ENCODE measurements at regions not wholly inside any gene's neighbourhood (a gene's known extent, or its start where the extent isn't known, plus 50 kb on each side); places are given as distances from the start of the nearest gene placed in this dataset.
A peak's percentile ranks its signal among the peaks of the same experiment; 100 is the strongest.

- Histone ChIP-seq H3K27ac (no peak overlapping the region), H3K4me1 (peaks cover 0 to 41% of the 10 kb centered on the region in 2 donors), H3K36me3 (no peaks in the 10 kb centered on the region), H3K4me3 (no peak overlapping the region), H3K9me3 (no peaks in the 10 kb centered on the region), H3K27me3 (no peaks in the 10 kb centered on the region)
- TF ChIP-seq CTCF (IDR thresholded peaks at IDR 0.05): no peak
- no peak for DNase-seq (ENCODE audit: low spot score)
Measured at GRCh38 chrX:39815631-39816030, 282.1 kb downstream of the BCOR start.

GRCh38 chrX:39816871-39817731, 280.7 kb downstream of the BCOR start:
- no peak for DNase-seq (ENCODE audit: low spot score)
- Histone ChIP-seq H3K27me3 (no peaks in the 10 kb centered on the region), H3K4me1 (peaks cover 0 to 43% of the 10 kb centered on the region in 2 donors), H3K27ac (peak overlapping the region; percentile 60 to 64), H3K9me3 (peaks cover 0 to 2% of the 10 kb centered on the region in 2 donors), H3K4me3 (no peak overlapping the region), H3K36me3 (no peaks in the 10 kb centered on the region)
- TF ChIP-seq CTCF (IDR thresholded peaks at IDR 0.05): no peak

GRCh38 chrX:39817754-39818470, 279.8 kb downstream of the BCOR start:
- H3K36me3 ChIP-seq: no peaks in the 10 kb centered on the region
- no peak for DNase-seq (ENCODE audit: low spot score)

GRCh38 chrX:39818750-39819149, 279.0 kb downstream of the BCOR start:
- TF ChIP-seq CTCF (IDR thresholded peaks at IDR 0.05): no peak

More at GRCh38 chrX:39817754-39818470, 279.8 kb downstream of the BCOR start:
- Histone ChIP-seq H3K27me3 (no peaks in the 10 kb centered on the region), H3K9me3 (peaks cover 0 to 10% of the 10 kb centered on the region in 2 donors), H3K4me1 (peaks cover 0 to 43% of the 10 kb centered on the region in 2 donors), H3K27ac (peak overlapping the region; percentile 60 to 64), H3K4me3 (no peak overlapping the region)
- TF ChIP-seq CTCF (IDR thresholded peaks at IDR 0.05): no peak

GRCh38 chrX:39819921-39820849, 277.6 kb downstream of the BCOR start:
- DNase-seq (ENCODE audit: low spot score): peak; percentile 63
- Histone ChIP-seq H3K27ac (peak overlapping the region in 1 of 2 donors; percentile 21), H3K9me3 (peaks cover 0 to 16% of the 10 kb centered on the region in 2 donors), H3K27me3 (no peaks in the 10 kb centered on the region), H3K36me3 (no peaks in the 10 kb centered on the region), H3K4me1 (peaks cover 0 to 29% of the 10 kb centered on the region in 2 donors), H3K4me3 (peak overlapping the region in 1 of 2 donors; percentile 50)
- TF ChIP-seq CTCF (IDR thresholded peaks at IDR 0.05): no peak

More at GRCh38 chrX:39818750-39819149, 279.0 kb downstream of the BCOR start:
- H3K36me3 ChIP-seq: no peaks in the 10 kb centered on the region
- DNase-seq (ENCODE audit: low spot score): no peak
- peak overlapping the region; percentile 60 to 64 for H3K27ac ChIP-seq
- H3K4me1 ChIP-seq: peaks cover 0 to 34% of the 10 kb centered on the region in 2 donors
- H3K4me3 ChIP-seq: no peak overlapping the region
- no peaks in the 10 kb centered on the region for H3K27me3 ChIP-seq
- peaks cover 0 to 16% of the 10 kb centered on the region in 2 donors for H3K9me3 ChIP-seq

Measured in right atrium auricular region (tissue), 2 donors.